ENCODE measurements at regions not wholly inside any gene's neighbourhood (a gene's known extent, or its start where the extent isn't known, plus 50 kb on each side); places are given as distances from the start of the nearest gene placed in this dataset.

- TF ChIP-seq CTCF (IDR thresholded peaks at IDR 0.05; ENCODE audit: extremely low read depth in 1 of 2, insufficient read depth in 1 of 2, low read depth in 1 of 2, low read length in 2 of 2): no peak
- no peak for TF ChIP-seq POLR2A (IDR thresholded peaks at IDR 0.05; ENCODE audit: low read depth, low read length)
- TF ChIP-seq JUN (IDR thresholded peaks at IDR 0.05; ENCODE audit: borderline replicate concordance, insufficient read depth, insufficient read length, low read depth): no peak
- TF ChIP-seq EZH2 (IDR thresholded peaks at IDR 0.05; ENCODE audit: borderline replicate concordance, low read depth, low read length, severe bottlenecking): no peak
- TF ChIP-seq POLR2AphosphoS5 (IDR thresholded peaks at IDR 0.05; ENCODE audit: insufficient read depth, low read depth, low read length): no peak
- TF ChIP-seq MAX (IDR thresholded peaks at IDR 0.05; ENCODE audit: insufficient read depth, insufficient read length): no peak
Measured at GRCh38 chrX:2578864-2579263, 78.1 kb upstream of the DHRSX start.

All from endothelial cell of umbilical vein (primary cell).